ENCODE measurements at regions not wholly inside any gene's neighbourhood (a gene's known extent, or its start where the extent isn't known, plus 50 kb on each side); places are given as distances from the start of the nearest gene placed in this dataset.

GRCh38 chr5:6180231-6180872 is 198.0 kb downstream of the MED10 start:
- TF ChIP-seq CTCF (IDR thresholded peaks at IDR 0.05) (no peak), POLR2A (IDR thresholded peaks at IDR 0.05) (no peak)

All from heart left ventricle (tissue), 13 donors.